GM21515 (cell line): ENCODE measurements at regions not wholly inside any gene's neighbourhood (a gene's known extent, or its start where the extent isn't known, plus 50 kb on each side); places are given as distances from the start of the nearest gene placed in this dataset.

Experiments
- ATAC-seq: cut with Tn5 transposase; IDR thresholded peaks from one replicate; pipeline ENCODE4 v1.9.1; 2021; ENCODE audit not compliant: unreplicated experiment

DNA sequence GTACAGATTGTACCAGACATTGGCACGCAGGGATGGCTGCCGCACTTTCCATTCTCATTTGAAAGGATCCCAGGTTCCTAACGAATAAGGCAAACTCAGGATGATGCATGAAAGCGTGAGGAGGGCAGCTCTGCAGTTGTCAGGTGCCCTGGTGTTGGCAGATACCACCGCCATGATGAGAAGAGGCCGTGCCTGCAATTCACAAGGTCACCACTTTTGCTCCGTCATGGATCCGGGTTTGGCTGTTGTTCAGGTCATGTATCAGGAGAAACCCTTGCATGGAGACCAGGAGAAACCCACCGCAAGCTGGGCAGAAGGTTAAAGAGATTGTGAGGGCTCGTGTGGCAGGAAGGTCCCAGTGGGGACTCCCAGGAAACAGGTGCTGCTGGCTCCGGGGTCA is 233.2 kb downstream of the KLF6 start:
- ATAC-seq = no peak

DNA sequence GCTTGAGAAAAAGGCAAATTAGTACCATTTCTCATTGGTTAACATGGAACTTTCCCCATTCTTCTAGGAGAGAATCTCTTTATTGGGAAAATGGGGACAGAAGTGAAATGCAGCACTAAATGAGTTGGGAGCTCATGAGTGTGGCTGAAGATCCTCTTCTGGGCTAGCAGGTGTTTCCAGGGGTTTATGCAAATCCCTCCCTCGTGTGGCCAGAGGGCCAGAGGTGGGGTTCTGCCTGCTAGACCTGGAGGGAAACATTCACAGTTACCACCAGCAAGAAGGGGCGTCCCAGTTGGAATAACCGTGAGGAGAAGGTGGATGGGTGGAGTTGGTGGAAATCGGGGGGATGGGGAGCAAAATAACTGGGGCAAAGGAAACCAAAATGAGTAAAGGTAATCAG is 235.9 kb downstream of the KLF6 start:
- ATAC-seq = no peak

DNA sequence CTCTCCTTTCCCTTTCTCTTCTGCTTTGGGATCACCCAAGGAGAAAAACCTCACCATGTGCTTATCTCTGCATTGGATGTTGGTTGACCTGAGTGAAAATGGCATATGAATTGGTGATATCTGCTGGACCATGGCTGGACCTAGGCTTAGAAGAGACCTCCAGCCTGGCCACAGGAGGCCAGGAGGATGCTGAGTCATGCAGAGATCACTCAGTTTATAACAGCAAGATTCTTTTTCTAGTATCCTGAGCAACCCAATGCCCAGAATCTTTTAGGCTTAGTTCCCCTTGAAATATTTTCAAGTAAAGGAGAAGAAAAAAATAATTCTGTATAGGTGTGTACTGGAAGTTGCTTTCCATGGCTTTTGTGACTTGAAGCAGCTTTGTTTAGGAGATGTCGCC is 236.3 kb downstream of the KLF6 start:
- no peak for ATAC-seq

DNA sequence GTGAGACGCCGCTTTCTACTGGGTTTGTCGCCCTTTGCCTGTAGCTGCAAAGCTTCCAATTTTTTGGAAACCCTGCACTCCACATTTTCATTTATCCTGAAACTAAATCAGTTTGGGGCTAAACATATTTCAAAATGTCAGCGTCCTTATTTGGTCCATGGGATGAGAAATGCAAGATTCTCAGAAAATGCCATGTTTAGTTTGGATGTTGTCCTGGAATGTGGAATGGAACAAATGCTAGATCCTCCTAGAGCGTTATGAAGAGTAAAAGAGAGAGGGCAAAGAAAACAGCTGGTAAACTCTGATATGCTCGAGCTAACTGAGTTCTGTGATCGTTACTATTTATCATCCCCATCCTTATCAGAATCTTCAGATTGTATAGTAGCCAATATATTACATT is 236.9 kb downstream of the KLF6 start:
- ATAC-seq = no peak

DNA sequence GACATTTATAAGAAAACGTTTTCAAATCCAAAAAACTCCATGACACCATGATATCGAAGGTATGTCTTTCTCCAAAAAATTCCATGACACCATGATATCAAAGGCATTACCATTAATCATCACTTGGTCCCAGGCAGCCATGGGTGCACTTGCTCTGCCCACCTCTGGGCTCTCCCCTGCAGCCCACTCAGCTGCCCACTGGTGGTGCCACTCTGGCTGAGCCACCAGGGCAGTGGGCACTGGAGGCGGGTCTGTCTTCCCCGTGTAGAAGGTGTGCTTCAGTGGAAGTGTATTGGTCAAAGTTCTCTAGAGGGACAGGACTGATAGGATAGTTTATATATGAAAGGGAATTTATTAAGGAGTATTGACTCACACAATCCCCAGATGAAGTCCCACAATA is 240.4 kb downstream of the KLF6 start:
- no peak for ATAC-seq

DNA sequence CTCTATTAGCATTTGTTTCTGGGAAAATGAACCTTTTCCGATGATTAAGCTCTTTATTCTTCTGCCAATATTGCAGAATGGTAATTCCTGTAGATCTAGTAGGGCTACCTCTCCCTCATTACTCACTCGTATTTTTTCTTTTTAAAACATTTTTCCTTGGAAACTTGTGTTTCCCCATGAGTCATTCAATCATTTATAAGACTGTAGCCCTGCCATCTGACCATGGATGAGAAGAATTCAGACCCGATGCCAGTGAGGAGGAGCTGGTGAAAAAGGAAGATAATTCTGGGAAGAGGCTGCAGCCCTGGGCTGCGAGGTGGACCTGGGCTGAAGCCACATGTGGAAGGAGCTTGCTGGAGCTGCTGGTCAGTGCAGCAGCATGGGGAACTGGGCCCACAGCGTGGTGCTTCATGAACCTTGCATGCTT is 242.8 kb downstream of the KLF6 start:
- ATAC-seq = no peak

DNA sequence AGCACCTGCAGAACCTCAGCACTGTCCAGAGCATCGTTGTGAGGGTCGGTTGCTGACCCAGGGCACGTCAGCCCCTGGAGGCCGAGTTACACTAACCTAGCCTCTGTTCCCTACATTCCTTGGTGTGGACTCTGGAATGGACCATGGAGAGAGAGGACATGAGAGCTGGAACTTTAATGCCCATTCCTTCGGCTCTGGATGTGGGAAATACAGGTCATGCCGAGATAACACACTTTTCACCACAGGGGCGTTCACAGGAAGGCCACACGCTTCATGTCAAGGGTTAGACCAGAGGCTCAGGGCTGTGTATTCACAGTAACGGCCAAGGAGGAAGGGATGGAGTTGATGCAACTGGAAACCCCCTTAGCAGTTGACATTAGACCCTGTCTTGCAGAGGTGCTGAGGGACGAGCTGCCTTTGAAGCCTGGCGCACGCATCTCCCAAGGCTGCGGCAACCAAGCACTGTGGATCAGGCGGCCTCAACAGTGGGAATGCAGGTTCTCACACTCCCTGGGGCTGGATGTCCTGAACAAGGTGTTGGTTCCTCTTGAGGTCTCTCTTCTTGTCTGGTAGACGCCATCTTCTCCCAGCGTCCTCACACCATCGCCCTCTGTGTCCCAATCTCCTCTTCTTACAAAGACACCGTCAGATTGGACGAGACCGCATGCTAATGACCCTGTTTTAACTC is 245.2 kb downstream of the KLF6 start:
- no peak for ATAC-seq

DNA sequence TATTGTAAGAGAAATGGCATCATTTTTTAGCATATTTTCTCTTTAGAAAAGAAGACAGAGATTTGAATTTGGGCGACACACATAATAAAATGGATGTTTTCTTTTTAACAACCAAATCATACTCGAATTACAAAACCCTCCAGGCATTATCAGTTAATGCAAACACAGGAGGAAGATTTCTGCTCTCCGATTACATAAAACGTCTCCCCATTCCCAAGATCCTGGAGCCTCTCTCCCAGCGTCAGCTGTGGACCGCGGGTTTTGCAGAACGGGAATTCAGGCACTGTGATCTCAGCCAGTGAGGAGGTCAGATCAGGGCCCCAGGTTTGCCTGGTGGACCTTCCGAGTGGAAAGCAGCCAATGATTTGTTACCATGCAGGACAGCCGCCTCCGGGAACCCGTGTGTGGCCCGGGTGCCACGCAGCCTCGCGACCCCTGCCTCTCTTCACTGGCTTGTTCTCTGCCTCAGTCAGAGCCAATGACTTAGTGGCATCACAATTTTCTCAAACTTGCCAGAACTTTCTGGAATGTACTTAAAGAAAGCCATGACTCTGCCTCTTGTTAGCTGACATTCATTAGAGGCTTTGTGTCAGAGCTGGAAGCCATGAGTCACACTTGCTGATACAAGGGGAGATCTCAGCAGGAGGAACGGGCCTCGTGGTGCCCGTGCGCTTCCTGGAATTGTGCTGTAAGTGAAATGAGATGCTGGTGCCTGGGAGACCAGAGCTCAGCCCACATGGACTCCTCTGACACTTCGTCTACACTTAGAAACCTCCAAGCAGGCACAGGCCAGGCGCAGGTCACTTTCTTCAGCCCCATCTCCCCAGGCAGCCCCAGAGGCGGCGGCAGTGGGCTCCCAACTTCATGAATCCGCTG is 246.1 kb downstream of the KLF6 start:
- ATAC-seq = no peak

DNA sequence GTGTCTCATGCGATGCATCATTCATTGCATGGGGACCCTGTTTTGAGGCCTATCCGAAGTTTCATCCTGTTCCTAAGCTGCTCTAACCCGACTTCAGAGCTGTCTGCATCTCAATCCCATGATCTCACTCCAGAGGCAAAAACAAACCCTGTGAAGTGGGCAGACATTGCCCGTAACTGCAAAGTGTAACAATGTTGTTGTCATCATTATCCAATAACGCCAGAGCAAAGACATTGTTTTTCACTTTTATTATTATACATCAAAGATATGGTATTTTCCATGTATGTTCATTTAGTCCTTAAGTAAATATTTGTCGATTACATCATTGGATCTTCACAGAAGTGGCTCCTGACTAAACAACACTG is 246.7 kb downstream of the KLF6 start:
- no peak for ATAC-seq

DNA sequence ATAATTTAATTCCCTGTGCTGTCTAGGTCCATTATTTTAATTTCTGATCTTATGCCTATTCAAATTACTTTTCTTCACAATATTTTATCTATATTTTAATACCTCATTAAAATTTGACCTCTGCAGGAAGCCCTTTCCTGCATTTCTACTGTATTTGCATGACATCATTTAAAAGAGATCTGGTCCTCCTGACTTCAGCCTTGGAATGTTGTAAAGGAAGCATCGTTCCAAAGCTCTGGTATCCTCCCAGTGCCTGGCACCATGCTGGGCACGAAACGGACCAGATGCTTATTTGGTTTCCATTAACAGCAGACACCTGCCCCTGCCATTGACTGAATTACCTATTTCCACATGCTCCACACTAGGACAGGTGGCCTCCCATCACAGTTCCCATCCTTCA is 247.5 kb downstream of the KLF6 start:
- ATAC-seq = no peak

DNA sequence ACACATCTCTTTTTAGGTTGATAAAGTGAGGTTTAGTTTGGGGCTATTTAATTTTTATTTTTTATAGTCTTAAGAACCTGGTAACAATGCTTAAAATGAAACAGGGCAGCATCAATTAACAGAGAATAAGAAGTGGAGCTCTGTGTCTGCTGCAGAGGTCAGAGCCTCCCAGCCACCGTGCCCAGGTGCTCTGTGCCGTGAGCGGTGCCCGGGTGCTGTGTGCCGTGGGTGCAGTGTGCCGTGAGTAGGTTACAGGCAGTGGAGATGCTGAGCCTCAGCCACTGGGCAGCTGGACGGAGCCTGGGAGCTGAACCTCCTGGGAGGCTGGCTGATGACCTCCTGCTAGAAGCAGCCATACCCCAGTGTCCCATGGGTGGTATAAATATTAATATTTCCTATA is 250.0 kb downstream of the KLF6 start:
- no peak for ATAC-seq

DNA sequence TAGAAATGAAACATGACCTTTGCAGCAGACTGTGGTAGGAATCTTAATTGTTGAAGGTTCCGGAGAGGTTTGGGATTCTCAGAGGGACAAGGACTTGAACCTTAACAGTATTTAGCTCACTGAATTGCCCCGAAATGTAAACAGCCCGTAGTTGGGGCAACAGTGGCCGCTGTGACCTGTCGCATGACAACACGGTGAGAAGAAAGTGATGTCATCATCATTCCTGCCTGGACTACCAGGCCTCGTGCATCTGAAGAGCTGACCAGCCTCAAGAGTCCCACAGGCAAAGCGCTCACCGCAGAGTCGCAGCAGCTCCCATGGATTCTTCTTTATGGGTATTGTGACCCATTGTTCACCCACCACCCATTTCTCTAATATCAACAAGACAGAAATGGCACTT is 250.6 kb downstream of the KLF6 start:
- ATAC-seq = no peak

DNA sequence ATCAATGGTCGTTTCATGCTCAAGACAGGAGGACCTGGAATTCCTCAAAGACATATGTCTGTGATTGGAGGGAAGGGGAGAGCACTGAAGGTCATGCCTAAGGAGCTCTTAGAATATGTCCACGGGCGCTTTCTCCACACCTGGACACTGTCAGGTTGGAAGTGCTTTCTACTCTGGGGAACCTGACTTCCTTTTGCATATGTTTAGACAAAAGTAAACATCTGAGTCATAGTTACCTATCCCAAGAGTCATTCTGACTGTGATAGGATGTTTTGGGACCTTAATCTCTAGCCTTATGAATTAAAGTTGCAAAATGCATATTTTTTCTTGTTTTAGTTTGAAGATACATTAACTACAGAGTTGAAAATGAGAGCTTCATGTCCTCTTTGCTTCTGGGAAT is 251.7 kb downstream of the KLF6 start:
- no peak for ATAC-seq

DNA sequence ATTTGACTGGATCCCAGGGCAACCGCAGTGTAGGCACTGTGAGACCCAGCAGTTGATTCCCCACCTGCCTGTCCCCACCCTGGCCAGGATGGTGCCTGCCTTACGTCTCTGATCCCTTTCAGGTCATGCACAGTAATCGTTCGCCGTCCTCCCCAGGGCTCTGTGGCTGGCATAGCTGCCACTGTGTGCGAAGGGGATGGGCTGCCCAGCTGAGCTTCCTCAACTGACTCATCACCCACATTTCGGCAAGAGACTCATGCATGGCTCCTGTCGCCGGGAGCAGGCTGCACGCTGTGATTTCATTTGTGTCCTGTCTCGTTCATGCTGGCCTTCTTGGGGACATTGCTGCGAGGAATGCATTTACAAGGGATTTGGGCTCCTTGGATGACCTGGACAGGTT is 252.4 kb downstream of the KLF6 start:
- ATAC-seq = no peak

DNA sequence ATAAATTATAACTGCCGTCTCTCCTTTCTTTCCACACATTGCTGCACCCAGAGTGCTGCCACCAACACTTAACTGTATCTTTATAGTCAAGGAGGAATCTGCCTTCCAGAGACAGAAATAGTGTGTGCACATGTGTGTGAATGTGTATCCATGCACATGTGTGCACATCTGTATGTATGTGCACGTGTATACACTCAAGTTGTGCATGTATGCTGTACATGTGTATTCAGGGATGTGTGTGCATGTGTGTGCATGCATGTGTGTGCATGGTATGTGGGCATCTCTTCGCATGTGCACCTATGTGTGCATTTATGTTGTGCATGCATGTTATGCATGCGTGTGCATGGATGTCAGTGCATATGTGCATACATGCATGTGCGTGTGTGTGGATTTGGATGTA is 253.3 kb downstream of the KLF6 start:
- ATAC-seq = no peak

DNA sequence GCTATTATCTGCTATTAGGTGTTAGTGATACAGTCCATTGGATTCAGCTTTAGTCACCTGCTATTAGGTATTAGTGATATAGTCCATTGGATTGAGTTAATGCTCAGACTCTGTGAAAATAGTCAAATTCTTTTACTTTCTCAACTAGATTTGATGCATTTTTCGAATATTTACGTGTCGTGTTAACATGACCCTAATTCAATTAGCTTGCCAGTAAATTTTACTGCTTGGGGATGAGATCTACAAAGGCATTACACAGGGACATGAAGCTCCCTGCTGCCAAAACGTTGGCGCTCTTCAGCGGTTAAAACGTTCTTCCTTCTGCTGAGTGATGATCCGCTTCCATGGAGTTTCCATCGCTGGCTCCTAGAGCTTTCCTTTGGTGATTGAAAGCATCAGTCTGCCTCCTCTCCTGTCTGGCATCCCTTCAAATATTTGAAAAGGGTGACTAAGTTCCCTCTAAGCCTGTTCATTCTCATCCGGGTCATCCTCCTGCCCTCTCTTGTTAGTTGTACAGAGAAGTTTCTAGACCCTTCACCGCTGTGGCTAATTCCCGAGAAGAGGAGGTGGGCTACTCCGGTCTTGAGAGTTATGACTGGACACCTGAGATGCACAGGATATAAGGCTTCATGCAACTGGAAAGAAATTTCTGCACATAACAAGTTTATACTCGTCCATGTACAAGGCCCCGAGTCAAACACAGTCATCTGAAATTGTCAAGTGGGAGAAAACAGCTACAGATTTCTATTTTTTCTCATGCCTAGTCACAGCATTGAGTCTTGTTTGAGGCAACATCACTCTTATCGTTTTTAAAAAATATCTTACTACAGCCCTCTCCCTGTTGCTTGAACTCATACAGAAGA is 254.0 kb downstream of the KLF6 start:
- no peak for ATAC-seq

DNA sequence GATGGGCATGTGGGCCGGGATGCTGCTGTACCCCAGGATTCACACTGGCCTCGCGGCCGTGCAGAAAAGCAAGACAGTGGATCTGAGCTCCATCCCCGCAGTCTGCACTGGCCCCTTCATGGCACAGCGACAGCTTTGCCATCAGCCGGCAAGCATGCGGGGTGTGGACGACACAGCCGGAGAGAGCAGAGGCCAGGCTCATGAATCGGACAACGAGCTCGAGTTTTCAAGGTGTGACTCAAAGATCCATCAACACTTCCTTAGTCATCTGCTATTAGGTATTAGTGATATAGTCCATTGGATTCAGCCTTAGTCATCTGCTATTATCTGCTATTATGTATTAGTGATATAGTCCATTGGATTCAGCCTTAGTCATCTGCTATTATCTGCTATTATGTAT is 254.7 kb downstream of the KLF6 start:
- no peak for ATAC-seq

DNA sequence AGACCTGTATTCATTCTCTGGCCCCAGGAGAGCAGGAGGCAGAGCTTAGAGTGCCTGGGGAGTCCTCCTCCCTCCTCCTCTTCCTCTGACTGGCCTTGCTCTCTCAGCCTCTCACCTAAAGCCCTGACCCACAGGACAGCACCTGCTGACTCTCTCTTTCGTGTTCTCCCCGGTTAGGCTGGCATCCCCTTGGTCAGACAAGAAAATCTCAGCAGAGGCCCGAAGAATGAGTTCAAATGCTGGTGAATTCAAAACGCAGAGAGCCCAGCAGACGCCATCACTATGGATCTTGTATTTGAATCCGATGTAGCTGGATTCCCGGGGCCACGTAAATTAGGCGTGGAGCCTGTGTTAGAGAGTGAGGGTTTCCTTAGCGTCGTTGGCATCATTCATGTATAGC is 255.3 kb downstream of the KLF6 start:
- no peak for ATAC-seq

DNA sequence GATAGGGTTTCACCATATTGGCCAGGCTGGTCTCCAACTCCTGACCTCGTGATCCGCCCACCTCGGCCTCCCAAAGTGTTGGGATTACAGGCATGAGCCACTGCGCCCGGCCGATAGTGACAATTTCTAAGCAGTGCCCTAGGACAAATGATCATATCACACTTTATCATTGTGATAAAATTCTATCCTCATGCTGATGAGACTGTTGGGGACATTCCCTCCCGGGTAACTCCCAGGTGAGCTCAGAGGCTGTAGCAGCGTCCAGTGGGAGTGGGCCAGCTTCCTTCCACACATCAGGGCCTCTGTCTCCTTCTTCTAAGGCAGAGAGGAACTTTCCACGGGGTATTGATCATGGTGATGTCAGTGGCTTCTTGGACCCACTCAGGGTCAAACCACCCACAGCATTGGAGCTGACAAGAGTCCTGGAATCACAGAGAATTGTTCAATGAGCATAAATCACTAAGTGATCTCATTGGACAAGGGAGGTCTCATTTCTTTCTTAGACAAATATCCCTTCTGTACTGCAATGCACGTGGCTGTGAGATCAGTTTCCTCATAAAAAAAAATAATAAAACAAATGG is 256.1 kb downstream of the KLF6 start:
- ATAC-seq = no peak

DNA sequence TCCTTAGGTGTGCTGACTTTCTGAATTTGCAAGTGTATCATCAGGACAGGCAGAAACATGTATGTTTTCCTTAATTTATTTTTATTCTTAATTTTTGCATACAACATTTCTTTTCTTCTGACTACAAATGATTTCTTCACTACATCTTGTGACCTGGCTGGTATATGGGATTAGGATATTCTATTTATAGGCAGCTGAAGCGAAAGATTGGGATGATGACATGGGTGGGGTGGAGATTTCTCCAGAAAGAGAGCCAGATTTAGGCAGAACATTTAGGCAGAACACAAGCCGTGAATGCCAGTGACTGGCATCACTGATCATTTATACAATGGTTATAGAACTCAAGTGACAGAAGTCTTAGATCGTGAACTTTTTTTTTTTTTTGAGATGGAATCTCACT is 256.7 kb downstream of the KLF6 start:
- no peak for ATAC-seq

DNA sequence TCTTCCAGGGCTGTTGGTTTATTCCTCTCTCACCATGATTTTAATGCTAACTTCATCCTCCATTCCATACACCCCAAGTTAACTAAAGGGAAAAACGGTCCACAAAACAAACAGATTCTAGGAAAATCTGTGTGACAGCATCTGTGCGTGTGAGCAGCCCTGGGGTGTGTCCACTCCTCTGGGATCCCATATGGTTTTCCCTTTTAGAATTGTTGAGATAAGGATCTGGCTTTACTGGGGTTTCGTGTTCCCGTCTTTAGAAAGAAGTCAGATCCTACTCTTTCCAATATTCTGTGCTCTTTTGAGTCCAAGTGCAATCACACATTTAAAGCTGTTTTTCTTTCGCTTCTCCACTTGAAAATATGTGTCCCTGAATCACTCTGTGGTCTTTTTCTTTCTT is 257.1 kb downstream of the KLF6 start:
- no peak for ATAC-seq
